Left lung (tissue), 4 donors: ENCODE measurements at regions not wholly inside any gene's neighbourhood (a gene's known extent, or its start where the extent isn't known, plus 50 kb on each side); places are given as distances from the start of the nearest gene placed in this dataset.

Experiments
- ATAC-seq: fragments of 200-7000 bp; cut with Tn5 transposase; one replicate; pipeline ENCODE4 v1.9.1; 2020; ENCODE audit warnings: moderate library complexity
- DNase-seq, 4 donors: peaks; one replicate each; pipeline ENCODE4 v3.0.0-alpha.2; 2013 to 2020
- H3K27ac ChIP-seq, 2 donors: fragments of 200-600 bp; sonication (generic) in 1 of 2; one replicate each; pipeline versions ENCODE4 v1.5.0 to v1.8.0; 2020 to 2021
- H3K27me3 ChIP-seq, 2 donors: fragments of 200-600 bp; sonication (generic) in 1 of 2; one replicate each; pipeline versions ENCODE4 v1.5.0 to v1.8.0; 2020 to 2021
- H3K36me3 ChIP-seq, 2 donors: fragments of 200-600 bp; sonication (generic) in 1 of 2; one replicate each; pipeline versions ENCODE4 v1.5.0 to v1.8.0; 2020 to 2021
- H3K4me1 ChIP-seq, 2 donors: fragments of 200-600 bp; one replicate each; pipeline ENCODE4 v1.8.0; 2021
- H3K4me3 ChIP-seq, 2 donors: fragments of 200-600 bp; sonication (generic) in 1 of 2; one replicate each; pipeline versions ENCODE4 v1.5.0 to v1.8.0; 2020 to 2021; ENCODE audit warnings: mild to moderate bottlenecking in 1 of 2
- H3K9me3 ChIP-seq, 2 donors: fragments of 200-600 bp; sonication (generic) in 1 of 2; one replicate each; pipeline versions ENCODE4 v1.5.0 to v1.8.0; 2020 to 2021
- intact Hi-C, 2 donors: fragments of 100-400 bp; cut with DNase I; formaldehyde crosslinking; loops; one replicate each; pipeline versions ENCODE4 v1.11.2 to v1.14.2; 2022
- TF ChIP-seq, protein P1 (sequence below), 2 donors: fragments of 200-600 bp; sonication (generic) in 1 of 2; IDR thresholded peaks; one replicate each; pipeline versions ENCODE4 v1.5.0 to v1.8.0; 2021; ENCODE audit warnings: antibody characterized with exemption in 2 of 2
- donor health status: DM: no; HTN: yes; CAD: no.
- donor health status: DM: no; HTN: no; CAD: no.

DNA sequence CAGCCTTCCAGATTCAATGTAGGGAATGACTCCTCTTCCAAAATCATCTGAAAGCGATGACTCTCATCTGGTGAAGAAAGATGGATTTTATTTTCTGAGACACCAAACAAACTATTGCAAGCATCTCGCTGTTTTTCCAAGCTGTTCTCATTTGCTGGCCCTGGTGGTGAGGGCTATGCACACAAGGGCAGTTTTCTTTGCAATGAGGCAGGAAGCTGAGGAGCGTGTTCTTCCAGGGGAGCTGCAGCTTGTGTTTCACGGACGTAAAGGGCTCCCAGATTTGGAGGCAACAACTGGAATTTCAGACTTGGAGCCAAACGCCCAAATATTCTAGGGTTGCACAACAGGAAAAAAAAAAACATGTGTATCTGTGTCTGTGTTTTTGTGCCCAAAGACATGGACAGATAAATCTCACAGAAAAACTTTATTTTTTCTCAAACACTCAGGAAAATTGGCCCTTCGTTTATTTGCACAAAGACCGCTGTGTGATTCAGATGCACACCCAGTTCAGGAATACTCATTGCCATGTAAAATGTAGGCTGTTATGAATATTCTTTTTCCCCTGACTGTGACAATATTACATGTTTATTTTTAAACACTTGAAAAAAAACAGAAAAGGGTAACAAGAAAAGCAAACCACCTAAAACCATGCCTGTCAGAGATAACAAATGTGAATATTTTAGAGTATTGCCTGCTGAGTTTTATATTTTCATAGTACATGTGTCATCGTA, 151.3 kb downstream of the GAS1 start:
- Histone ChIP-seq H3K27me3 (peaks cover 14 to 70% of the 10 kb centered on the region in 2 donors), H3K4me3 (no peak overlapping the region), H3K9me3 (no peaks in the 10 kb centered on the region), H3K36me3 (no peaks in the 10 kb centered on the region), H3K27ac (peak overlapping the region in 1 of 2 donors; percentile 63), H3K4me1 (peaks cover 0 to 5% of the 10 kb centered on the region in 2 donors)
- TF ChIP-seq, protein P1, sequence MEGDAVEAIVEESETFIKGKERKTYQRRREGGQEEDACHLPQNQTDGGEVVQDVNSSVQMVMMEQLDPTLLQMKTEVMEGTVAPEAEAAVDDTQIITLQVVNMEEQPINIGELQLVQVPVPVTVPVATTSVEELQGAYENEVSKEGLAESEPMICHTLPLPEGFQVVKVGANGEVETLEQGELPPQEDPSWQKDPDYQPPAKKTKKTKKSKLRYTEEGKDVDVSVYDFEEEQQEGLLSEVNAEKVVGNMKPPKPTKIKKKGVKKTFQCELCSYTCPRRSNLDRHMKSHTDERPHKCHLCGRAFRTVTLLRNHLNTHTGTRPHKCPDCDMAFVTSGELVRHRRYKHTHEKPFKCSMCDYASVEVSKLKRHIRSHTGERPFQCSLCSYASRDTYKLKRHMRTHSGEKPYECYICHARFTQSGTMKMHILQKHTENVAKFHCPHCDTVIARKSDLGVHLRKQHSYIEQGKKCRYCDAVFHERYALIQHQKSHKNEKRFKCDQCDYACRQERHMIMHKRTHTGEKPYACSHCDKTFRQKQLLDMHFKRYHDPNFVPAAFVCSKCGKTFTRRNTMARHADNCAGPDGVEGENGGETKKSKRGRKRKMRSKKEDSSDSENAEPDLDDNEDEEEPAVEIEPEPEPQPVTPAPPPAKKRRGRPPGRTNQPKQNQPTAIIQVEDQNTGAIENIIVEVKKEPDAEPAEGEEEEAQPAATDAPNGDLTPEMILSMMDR (IDR thresholded peaks at IDR 0.05): no peak
- ATAC-seq: peak; percentile 45
- peak in 2 of 4 donors; percentile 86 to 90 for DNase-seq
- intact Hi-C loops: no loop called here

DNA sequence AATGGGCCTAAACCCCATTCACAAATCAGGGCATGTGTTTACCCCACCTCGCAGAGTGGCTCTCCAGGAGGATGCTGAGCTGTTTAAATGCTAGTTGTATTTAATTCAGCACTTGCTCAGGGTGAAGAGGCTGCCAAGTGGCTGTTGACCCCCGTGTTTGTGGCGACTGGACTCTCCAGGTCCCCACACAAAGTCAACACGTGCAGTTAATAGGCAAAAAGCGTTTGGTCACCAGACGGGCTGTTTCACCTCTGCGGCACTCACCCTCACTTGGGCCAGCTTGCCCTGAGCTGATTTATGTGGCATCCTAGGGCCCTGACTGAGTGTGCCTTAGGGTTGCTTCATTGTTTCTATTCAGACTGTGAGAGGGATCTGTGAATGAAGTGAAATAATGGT, 152.3 kb downstream of the GAS1 start:
- DNase-seq (peak in 1 of 4 donors; percentile 84), ATAC-seq (peak; percentile 83)
- TF ChIP-seq, protein P1 (IDR thresholded peaks at IDR 0.05): no peak
- no peak overlapping the region for H3K4me3 ChIP-seq
- peaks cover 0 to 5% of the 10 kb centered on the region in 2 donors for H3K4me1 ChIP-seq
- peak overlapping the region in 1 of 2 donors; percentile 63 for H3K27ac ChIP-seq
- H3K36me3 ChIP-seq: no peaks in the 10 kb centered on the region
- H3K27me3 ChIP-seq: peaks cover 14 to 70% of the 10 kb centered on the region in 2 donors
- intact Hi-C loops: no loop called here
- no peaks in the 10 kb centered on the region for H3K9me3 ChIP-seq

DNA sequence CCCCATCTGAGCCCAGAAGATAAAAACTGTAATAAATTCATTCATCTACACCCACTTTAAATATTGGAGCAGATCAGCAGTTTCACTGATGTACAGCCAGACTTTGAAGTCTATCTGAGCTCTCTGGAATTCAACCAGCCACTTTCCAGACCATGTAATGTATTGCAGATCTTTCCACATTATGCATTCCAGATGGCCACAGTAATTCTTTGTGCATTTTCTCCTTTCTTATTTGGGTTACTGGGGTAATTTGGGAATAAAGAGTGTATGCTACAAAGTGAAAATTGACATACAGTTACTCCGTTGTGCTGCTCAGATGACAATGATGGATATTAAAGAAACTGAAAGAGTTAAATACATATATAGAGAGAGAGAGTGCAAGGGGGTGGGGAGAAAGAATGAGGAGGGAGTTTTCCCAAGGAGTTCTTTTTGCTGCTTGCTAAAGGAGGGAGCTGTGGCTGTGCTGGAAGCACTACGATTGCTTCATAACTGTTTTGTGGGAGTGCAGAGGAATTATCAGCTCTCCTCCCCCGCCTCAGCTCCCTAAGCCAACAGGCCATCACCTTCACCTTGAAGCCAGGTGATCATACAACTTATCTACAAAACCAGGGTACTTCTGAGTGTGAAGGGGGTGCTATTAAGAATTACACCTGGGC, 152.8 kb downstream of the GAS1 start:
- Histone ChIP-seq H3K4me3 (no peak overlapping the region), H3K9me3 (no peaks in the 10 kb centered on the region), H3K4me1 (peaks cover 0 to 5% of the 10 kb centered on the region in 2 donors), H3K27me3 (peaks cover 14 to 70% of the 10 kb centered on the region in 2 donors), H3K27ac (peak overlapping the region in 1 of 2 donors; percentile 63), H3K36me3 (no peaks in the 10 kb centered on the region)
- DNase-seq (peak in 2 of 4 donors; percentile 83 to 86), ATAC-seq (peak; percentile 87)
- TF ChIP-seq, protein P1 (IDR thresholded peaks at IDR 0.05): no peak
- intact Hi-C loops: no loop called here

DNA sequence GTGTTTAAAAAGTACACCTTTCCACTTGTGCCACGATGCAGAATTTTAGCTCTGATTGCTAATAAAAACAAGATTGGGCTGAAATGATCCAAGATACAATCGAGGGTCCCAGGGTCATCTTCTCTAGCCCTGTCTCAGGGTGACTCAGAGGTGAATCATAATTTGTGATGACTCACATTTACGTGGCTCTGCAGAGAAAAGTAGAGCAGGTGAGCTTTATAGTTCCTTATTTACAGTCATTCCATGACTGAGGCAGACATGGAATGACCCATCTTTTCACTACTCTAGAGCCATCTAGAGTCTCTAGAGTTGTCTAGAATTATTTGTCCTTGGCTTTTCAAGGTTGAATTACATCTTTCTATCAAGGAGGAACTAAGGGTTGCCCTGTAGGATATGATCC, 155.2 kb downstream of the GAS1 start:
- ATAC-seq (no peak), DNase-seq (no peak)
- Histone ChIP-seq H3K27me3 (peaks cover 7 to 69% of the 10 kb centered on the region in 2 donors), H3K4me3 (no peak overlapping the region), H3K9me3 (no peaks in the 10 kb centered on the region), H3K27ac (no peak overlapping the region), H3K4me1 (peaks cover 0 to 5% of the 10 kb centered on the region in 2 donors), H3K36me3 (no peaks in the 10 kb centered on the region)
- intact Hi-C loops: no loop called here
- TF ChIP-seq, protein P1 (IDR thresholded peaks at IDR 0.05): no peak

DNA sequence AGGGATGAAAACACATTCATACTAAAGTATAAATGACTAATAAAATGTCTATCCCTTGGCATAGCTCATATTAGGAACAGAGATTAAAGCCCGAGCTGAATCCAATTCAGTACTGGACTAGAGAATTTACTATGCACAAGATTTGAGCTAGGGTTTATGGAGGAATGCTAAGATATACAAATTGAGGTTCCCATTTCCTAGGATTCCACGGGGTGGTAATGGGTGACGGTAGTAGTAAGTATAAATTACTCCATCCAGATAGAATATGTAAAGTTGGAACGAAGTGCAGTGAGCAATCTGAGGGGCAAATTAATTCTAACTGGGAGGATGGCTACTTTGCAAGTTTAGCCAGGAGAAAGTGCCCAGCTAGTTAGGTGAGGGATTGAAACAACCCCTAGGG, 156.5 kb downstream of the GAS1 start:
- peaks cover 0 to 65% of the 10 kb centered on the region in 2 donors for H3K27me3 ChIP-seq
- DNase-seq: no peak
- TF ChIP-seq, protein P1 (IDR thresholded peaks at IDR 0.05): no peak

More for the DNA sequence above, 156.5 kb downstream of the GAS1 start:
- no peak for ATAC-seq
- Histone ChIP-seq H3K9me3 (no peaks in the 10 kb centered on the region), H3K4me3 (no peak overlapping the region), H3K4me1 (peaks cover 0 to 5% of the 10 kb centered on the region in 2 donors), H3K36me3 (no peaks in the 10 kb centered on the region), H3K27ac (no peak overlapping the region)
- intact Hi-C loops: no loop called here
